Trophoblast cell (in vitro differentiated cells and primary cell): ENCODE measurements at regions not wholly inside any gene's neighbourhood (a gene's known extent, or its start where the extent isn't known, plus 50 kb on each side); places are given as distances from the start of the nearest gene placed in this dataset.

ENCODE experiments used
- DNase-seq, 2 donors: peaks; one replicate each; pipeline ENCODE4 v3.0.0-alpha.2; 2016
- H2AFZ ChIP-seq: 2 replicates; pipeline ENCODE4 v1.6.1; 2013; ENCODE audit warnings: low read length, moderate library complexity, mild to moderate bottlenecking; ENCODE audit not compliant: insufficient read depth, poor library complexity
- H2AK5ac ChIP-seq: 2 replicates; pipeline ENCODE4 v1.6.1; 2013; ENCODE audit warnings: mild to moderate bottlenecking, low read length
- H2BK120ac ChIP-seq: 2 replicates; pipeline ENCODE4 v1.6.1; 2013; ENCODE audit warnings: low read length, mild to moderate bottlenecking, moderate library complexity; ENCODE audit not compliant: insufficient read depth, poor library complexity
- H2BK12ac ChIP-seq: 2 replicates; pipeline ENCODE4 v1.6.1; 2013; ENCODE audit warnings: mild to moderate bottlenecking, low read length, moderate library complexity
- H2BK5ac ChIP-seq: 2 replicates; pipeline ENCODE4 v1.6.1; 2013; ENCODE audit warnings: low read length, low read depth, moderate library complexity, mild to moderate bottlenecking; ENCODE audit not compliant: poor library complexity
- H3K14ac ChIP-seq: 2 replicates; pipeline ENCODE4 v1.6.1; 2013; ENCODE audit warnings: mild to moderate bottlenecking, low read length
- H3K18ac ChIP-seq: 2 replicates; pipeline ENCODE4 v1.6.1; 2013; ENCODE audit warnings: mild to moderate bottlenecking, low read length
- H3K23ac ChIP-seq: 2 replicates; pipeline ENCODE4 v1.6.1; 2013; ENCODE audit warnings: low read length
- H3K27ac ChIP-seq: 2 replicates; pipeline ENCODE4 v1.5.1; 2013; ENCODE audit warnings: low read depth, mild to moderate bottlenecking, inconsistent platforms, low read length, moderate library complexity
- H3K27me3 ChIP-seq: 2 replicates; pipeline ENCODE4 v1.6.1; 2013; ENCODE audit warnings: inconsistent platforms, mild to moderate bottlenecking, low read length, moderate library complexity; ENCODE audit not compliant: insufficient read depth
- H3K36me3 ChIP-seq, 2 experiments: 1 replicate in 1 of 2; 2 replicates in 1 of 2; pipeline ENCODE4 v1.6.1; 2013; ENCODE audit warnings: low read length in 2 of 2, mild to moderate bottlenecking in 2 of 2, moderate library complexity in 1 of 2; ENCODE audit not compliant: insufficient read depth in 2 of 2, control insufficient read depth in 1 of 2
- H3K4ac ChIP-seq: 2 replicates; pipeline ENCODE4 v1.6.1; 2013; ENCODE audit warnings: low read depth, mild to moderate bottlenecking, low read length, moderate library complexity
- H3K4me1 ChIP-seq, 2 experiments: 1 replicate in 1 of 2; 2 replicates in 1 of 2; pipeline ENCODE4 v1.6.1; 2013; ENCODE audit warnings: low read length in 2 of 2, mild to moderate bottlenecking in 2 of 2, moderate library complexity in 1 of 2; ENCODE audit not compliant: insufficient read depth in 2 of 2, control insufficient read depth in 1 of 2
- H3K4me2 ChIP-seq: 2 replicates; pipeline ENCODE4 v1.6.1; 2013; ENCODE audit warnings: inconsistent platforms, mild to moderate bottlenecking, low read length, moderate library complexity
- H3K4me3 ChIP-seq: 2 replicates; pipeline ENCODE4 v1.5.1; 2013; ENCODE audit warnings: mild to moderate bottlenecking, low read depth, low read length, inconsistent platforms
- H3K79me1 ChIP-seq: one replicate; pipeline ENCODE4 v1.6.1; 2013; ENCODE audit warnings: low read length
- H3K79me2 ChIP-seq: 2 replicates; pipeline ENCODE4 v1.6.1; 2013; ENCODE audit warnings: low read length, mild to moderate bottlenecking; ENCODE audit not compliant: control insufficient read depth, insufficient read depth, poor library complexity
- H3K9ac ChIP-seq: 2 replicates; pipeline ENCODE4 v1.6.1; 2013; ENCODE audit warnings: mild to moderate bottlenecking, low read length
- H3K9me3 ChIP-seq: 2 replicates; pipeline ENCODE4 v1.6.1; 2013; ENCODE audit warnings: low read depth, mild to moderate bottlenecking, control low read depth, inconsistent platforms, low read length; ENCODE audit not compliant: insufficient read depth
- H4K12ac ChIP-seq: 2 replicates; pipeline ENCODE4 v1.6.1; 2013; ENCODE audit warnings: low read depth, mild to moderate bottlenecking, low read length, moderate library complexity
- H4K8ac ChIP-seq: 2 replicates; pipeline ENCODE4 v1.6.1; 2013; ENCODE audit warnings: low read depth, mild to moderate bottlenecking, low read length, moderate library complexity
- H4K91ac ChIP-seq: one replicate; pipeline ENCODE4 v1.6.1; 2013; ENCODE audit warnings: low read depth, mild to moderate bottlenecking, low read length, moderate library complexity
- WGBS: extraction: QIAGEN DNeasy Blood & Tissue Kit; methylation state at CpG from one replicate; pipeline ENCODE4 v1.1.7; 2013; ENCODE audit warnings: missing lambda C conversion rate; ENCODE audit not compliant: insufficient read length, insufficient coverage; ENCODE audit errors: extremely low coverage; 5-methylcytosine and 5-hydroxymethylcytosine counted together

GRCh38 chr2:145036421-145037011 lies 516.6 kb upstream of the ZEB2 start:
- H4K8ac ChIP-seq: no peak overlapping the region
- H3K4me3 ChIP-seq: no peak overlapping the region
- no peaks in the 10 kb centered on the region for H3K9me3 ChIP-seq
- no peak overlapping the region for H4K91ac ChIP-seq
- H4K12ac ChIP-seq: no peak overlapping the region
- H2AK5ac ChIP-seq: no peak overlapping the region
- no peak overlapping the region for H2AFZ ChIP-seq
- H3K79me2 ChIP-seq: no peaks in the 10 kb centered on the region
- H3K79me1 ChIP-seq: no peaks in the 10 kb centered on the region
- H2BK12ac ChIP-seq: no peak overlapping the region
- H3K27me3 ChIP-seq: no peaks in the 10 kb centered on the region
- no peak overlapping the region for H3K14ac ChIP-seq
- H3K4me1 ChIP-seq: peaks cover 0 to 1% of the 10 kb centered on the region in 2 experiments
- peak in 1 of 2 donors; percentile 28 for DNase-seq
- H3K27ac ChIP-seq: no peak overlapping the region
- no peak overlapping the region for H3K4me2 ChIP-seq
- no peaks in the 10 kb centered on the region for H3K36me3 ChIP-seq
- H2BK5ac ChIP-seq: no peak overlapping the region
- no CpG with 5 or more reads among the region's 6 CpGs for WGBS
- no peak overlapping the region for H2BK120ac ChIP-seq
- H3K4ac ChIP-seq: no peak overlapping the region
- H3K18ac ChIP-seq: no peak overlapping the region
- no peak overlapping the region for H3K9ac ChIP-seq
- H3K23ac ChIP-seq: no peak overlapping the region

- no peak overlapping the region for H3K4me2 ChIP-seq
- H3K79me1 ChIP-seq: no peaks in the 10 kb centered on the region
- no peak overlapping the region for H3K4ac ChIP-seq
- no peak overlapping the region for H3K27ac ChIP-seq
- H3K36me3 ChIP-seq: no peaks in the 10 kb centered on the region
- H2AK5ac ChIP-seq: no peak overlapping the region
- no peak overlapping the region for H4K8ac ChIP-seq
- no peaks in the 10 kb centered on the region for H3K27me3 ChIP-seq
- H2AFZ ChIP-seq: no peak overlapping the region
- no peak overlapping the region for H3K4me3 ChIP-seq
- no peak overlapping the region for H4K12ac ChIP-seq
- no peak overlapping the region for H3K18ac ChIP-seq
- WGBS: no CpG with 5 or more reads among the region's 1 CpG
- no peaks in the 10 kb centered on the region for H3K79me2 ChIP-seq
- no peak overlapping the region for H3K23ac ChIP-seq
- no peak for DNase-seq
- H2BK12ac ChIP-seq: no peak overlapping the region
- H2BK120ac ChIP-seq: no peak overlapping the region
- H3K9me3 ChIP-seq: no peaks in the 10 kb centered on the region
- no peak overlapping the region for H2BK5ac ChIP-seq
- H3K14ac ChIP-seq: no peak overlapping the region
- H4K91ac ChIP-seq: no peak overlapping the region
- H3K9ac ChIP-seq: no peak overlapping the region
- H3K4me1 ChIP-seq: peaks cover 0 to 3% of the 10 kb centered on the region in 2 experiments
These were observed 514.6 kb upstream of the ZEB2 start for GRCh38 chr2:145034511-145034910.

- no peaks in the 10 kb centered on the region for H3K79me2 ChIP-seq
- H3K9ac ChIP-seq: no peak overlapping the region
- no peak overlapping the region for H2AK5ac ChIP-seq
- peaks cover 0 to 3% of the 10 kb centered on the region in 2 experiments for H3K4me1 ChIP-seq
- no peaks in the 10 kb centered on the region for H3K36me3 ChIP-seq
- no peak overlapping the region for H2AFZ ChIP-seq
- H3K4ac ChIP-seq: no peak overlapping the region
- WGBS: no CpG with 5 or more reads among the region's 1 CpG
- no peaks in the 10 kb centered on the region for H3K27me3 ChIP-seq
- no peak overlapping the region for H3K14ac ChIP-seq
- H3K18ac ChIP-seq: no peak overlapping the region
- H2BK5ac ChIP-seq: no peak overlapping the region
- H3K4me3 ChIP-seq: no peak overlapping the region
- H4K8ac ChIP-seq: no peak overlapping the region
- no peak overlapping the region for H3K4me2 ChIP-seq
- H3K9me3 ChIP-seq: no peaks in the 10 kb centered on the region
- no peak overlapping the region for H4K12ac ChIP-seq
- no peaks in the 10 kb centered on the region for H3K79me1 ChIP-seq
- no peak overlapping the region for H3K23ac ChIP-seq
- H2BK12ac ChIP-seq: no peak overlapping the region
- no peak overlapping the region for H2BK120ac ChIP-seq
- no peak overlapping the region for H4K91ac ChIP-seq
- DNase-seq: no peak
- H3K27ac ChIP-seq: no peak overlapping the region
These were observed 513.5 kb upstream of the ZEB2 start for GRCh38 chr2:145033438-145033837.

GRCh38 chr2:145032791-145033190 lies 512.9 kb upstream of the ZEB2 start:
- Histone ChIP-seq H2AK5ac (no peak overlapping the region), H3K4ac (no peak overlapping the region), H3K27me3 (no peaks in the 10 kb centered on the region)

More at GRCh38 chr2:145032791-145033190, 512.9 kb upstream of the ZEB2 start:
- H4K91ac ChIP-seq: no peak overlapping the region
- H3K9ac ChIP-seq: no peak overlapping the region
- H3K23ac ChIP-seq: no peak overlapping the region
- no peaks in the 10 kb centered on the region for H3K79me1 ChIP-seq
- H2BK12ac ChIP-seq: no peak overlapping the region
- no peaks in the 10 kb centered on the region for H3K36me3 ChIP-seq
- no peak overlapping the region for H2BK120ac ChIP-seq
- H2BK5ac ChIP-seq: no peak overlapping the region
- WGBS: no CpG with 5 or more reads among the region's 2 CpGs
- H3K27ac ChIP-seq: no peak overlapping the region
- no peak for DNase-seq
- no peak overlapping the region for H3K18ac ChIP-seq
- no peak overlapping the region for H3K14ac ChIP-seq
- no peak overlapping the region for H2AFZ ChIP-seq
- no peaks in the 10 kb centered on the region for H3K79me2 ChIP-seq
- H3K4me1 ChIP-seq: peaks cover 0 to 3% of the 10 kb centered on the region in 2 experiments
- no peak overlapping the region for H4K8ac ChIP-seq
- H3K4me3 ChIP-seq: no peak overlapping the region
- no peak overlapping the region for H3K4me2 ChIP-seq
- H4K12ac ChIP-seq: no peak overlapping the region
- H3K9me3 ChIP-seq: no peaks in the 10 kb centered on the region
